ENCODE measurements at regions not wholly inside any gene's neighbourhood (a gene's known extent, or its start where the extent isn't known, plus 50 kb on each side); places are given as distances from the start of the nearest gene placed in this dataset.

DNA sequence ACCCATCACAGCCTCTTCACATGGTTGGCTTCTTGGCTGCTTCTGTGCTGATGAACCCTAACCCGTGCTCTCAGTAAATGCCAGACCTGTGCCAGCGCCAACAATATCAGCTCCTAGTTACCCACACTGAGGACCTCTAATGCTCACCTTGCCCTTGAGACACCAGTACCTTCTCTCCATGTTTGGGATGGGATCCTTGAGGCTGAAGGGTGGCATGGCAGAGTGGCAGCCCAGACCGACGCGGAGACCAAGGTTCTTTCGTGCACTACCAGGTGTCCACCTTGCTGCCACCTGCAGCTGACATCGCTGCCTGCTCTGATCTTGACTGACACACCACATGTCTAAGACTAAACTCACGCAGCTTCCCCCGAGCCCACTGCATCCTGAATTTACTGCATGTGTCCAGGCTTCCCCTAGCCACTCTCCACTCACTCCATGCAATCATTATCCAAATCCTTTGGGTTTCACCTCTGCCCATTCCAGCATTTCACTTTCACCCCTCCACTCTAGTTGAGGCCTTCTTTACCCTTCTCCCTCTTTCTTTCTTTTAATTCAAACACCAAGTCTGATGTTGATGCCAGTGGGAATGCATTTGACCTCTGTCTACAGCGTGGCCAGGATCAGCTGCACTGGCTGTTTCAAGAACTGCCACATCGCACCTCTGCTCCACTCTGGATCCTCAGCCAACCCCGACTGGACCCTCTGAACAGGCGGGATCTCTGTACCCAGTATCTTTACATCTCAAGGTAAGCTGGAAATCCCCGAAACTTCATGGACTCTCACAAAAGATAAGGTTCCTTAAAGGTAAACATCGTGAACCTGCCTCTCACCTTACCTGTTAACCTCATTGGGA, 294.9 kb downstream of the GLRX3 start:
- no peak for DNase-seq (ENCODE audit: low read depth)
- TF ChIP-seq, protein P1, sequence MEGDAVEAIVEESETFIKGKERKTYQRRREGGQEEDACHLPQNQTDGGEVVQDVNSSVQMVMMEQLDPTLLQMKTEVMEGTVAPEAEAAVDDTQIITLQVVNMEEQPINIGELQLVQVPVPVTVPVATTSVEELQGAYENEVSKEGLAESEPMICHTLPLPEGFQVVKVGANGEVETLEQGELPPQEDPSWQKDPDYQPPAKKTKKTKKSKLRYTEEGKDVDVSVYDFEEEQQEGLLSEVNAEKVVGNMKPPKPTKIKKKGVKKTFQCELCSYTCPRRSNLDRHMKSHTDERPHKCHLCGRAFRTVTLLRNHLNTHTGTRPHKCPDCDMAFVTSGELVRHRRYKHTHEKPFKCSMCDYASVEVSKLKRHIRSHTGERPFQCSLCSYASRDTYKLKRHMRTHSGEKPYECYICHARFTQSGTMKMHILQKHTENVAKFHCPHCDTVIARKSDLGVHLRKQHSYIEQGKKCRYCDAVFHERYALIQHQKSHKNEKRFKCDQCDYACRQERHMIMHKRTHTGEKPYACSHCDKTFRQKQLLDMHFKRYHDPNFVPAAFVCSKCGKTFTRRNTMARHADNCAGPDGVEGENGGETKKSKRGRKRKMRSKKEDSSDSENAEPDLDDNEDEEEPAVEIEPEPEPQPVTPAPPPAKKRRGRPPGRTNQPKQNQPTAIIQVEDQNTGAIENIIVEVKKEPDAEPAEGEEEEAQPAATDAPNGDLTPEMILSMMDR (IDR thresholded peaks at IDR 0.05; ENCODE audit: insufficient read depth, low read depth, low read length, missing control alignments): no peak
- no peak overlapping the region for H3K4me3 ChIP-seq (ENCODE audit: low read length)

DNA sequence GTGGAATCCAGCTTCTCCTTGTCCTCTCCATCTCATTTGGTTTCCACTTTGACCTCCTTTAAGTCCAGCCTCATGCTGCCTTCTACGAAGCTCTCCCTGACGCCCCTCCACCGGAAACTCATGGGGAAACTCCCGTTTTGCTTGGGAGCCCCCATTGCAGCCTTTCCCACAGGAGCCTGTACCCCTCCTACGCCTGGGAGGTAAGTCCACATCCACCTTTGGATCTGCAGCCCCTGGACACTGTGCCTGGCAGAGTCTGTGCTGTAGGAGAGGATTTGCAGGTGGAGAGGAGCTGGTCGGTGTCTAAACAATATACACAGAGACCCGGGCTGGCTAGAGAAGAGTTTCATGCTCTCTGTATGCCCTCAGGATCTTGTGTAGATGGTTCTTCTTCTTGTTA, 296.1 kb downstream of the GLRX3 start:
- H3K4me3 ChIP-seq (ENCODE audit: low read length): no peak overlapping the region
- no peak for DNase-seq (ENCODE audit: low read depth)
- TF ChIP-seq, protein P1 (IDR thresholded peaks at IDR 0.05; ENCODE audit: insufficient read depth, low read depth, low read length, missing control alignments): no peak

DNA sequence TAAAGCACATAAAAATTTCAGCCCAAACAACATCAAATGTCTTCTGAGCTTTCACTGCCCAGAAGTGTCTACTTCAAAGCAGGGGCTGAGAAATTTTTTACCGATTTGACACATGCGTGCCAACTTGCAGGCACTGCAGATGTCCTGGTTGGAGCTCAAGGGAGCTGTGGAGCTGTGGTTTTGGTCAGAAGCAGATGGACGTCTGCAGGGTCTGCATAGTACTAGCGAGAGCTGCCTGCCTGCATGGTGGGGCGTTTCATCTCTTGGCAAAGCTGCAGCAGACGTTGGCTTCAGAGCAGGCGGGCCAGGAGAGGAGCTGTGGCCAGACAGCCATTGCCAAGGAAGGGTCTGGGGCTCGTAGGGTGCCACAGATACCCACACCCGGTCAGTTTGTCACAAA, 296.7 kb downstream of the GLRX3 start:
- DNase-seq (ENCODE audit: low read depth): no peak
- TF ChIP-seq, protein P1 (IDR thresholded peaks at IDR 0.05; ENCODE audit: insufficient read depth, low read depth, low read length, missing control alignments): no peak
- H3K4me3 ChIP-seq (ENCODE audit: low read length): no peak overlapping the region

GRCh38 chr10:130434446-130435385, 298.5 kb downstream of the GLRX3 start:
- no peak for DNase-seq (ENCODE audit: low read depth)
- TF ChIP-seq, protein P1 (IDR thresholded peaks at IDR 0.05; ENCODE audit: insufficient read depth, low read depth, low read length, missing control alignments): no peak
- no peak overlapping the region for H3K4me3 ChIP-seq (ENCODE audit: low read length)

DNA sequence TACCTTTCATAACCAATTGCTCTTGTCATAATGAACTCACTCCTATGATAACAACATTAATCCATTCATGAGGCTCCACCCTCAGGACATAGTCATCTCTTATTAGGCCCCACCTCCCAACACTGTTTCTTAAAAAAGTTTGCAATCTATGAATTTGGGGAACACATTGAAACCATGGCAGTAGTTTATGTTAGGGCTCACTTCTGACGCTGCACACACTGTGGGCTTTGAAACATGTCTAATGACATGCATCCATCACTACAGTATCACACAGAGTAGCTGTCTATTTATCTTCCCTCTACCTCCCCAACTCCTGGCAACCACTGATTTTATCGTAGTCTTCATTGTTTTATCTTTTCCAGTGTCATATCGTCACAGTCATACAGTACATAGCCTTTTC, 299.8 kb downstream of the GLRX3 start:
- TF ChIP-seq, protein P1 (IDR thresholded peaks at IDR 0.05; ENCODE audit: insufficient read depth, low read depth, low read length, missing control alignments): no peak
- DNase-seq (ENCODE audit: low read depth): no peak
- no peak overlapping the region for H3K4me3 ChIP-seq (ENCODE audit: low read length)

GRCh38 chr10:130438861-130439260, 302.7 kb downstream of the GLRX3 start:
- H3K4me3 ChIP-seq (ENCODE audit: low read length): no peak overlapping the region
- no peak for DNase-seq (ENCODE audit: low read depth)
- TF ChIP-seq, protein P1 (IDR thresholded peaks at IDR 0.05; ENCODE audit: insufficient read depth, low read depth, low read length, missing control alignments): no peak

Measured in epithelial cell of esophagus (primary cell).